Astrocyte (in vitro differentiated cells and primary cell): ENCODE measurements at regions not wholly inside any gene's neighbourhood (a gene's known extent, or its start where the extent isn't known, plus 50 kb on each side); places are given as distances from the start of the nearest gene placed in this dataset.

Experiments
- DNase-seq: peaks from one replicate; pipeline ENCODE4 v3.0.0-alpha.2; 2010; ENCODE audit warnings: low read depth
- FAIRE-seq: peaks from 2 replicates; lab custom pipeline; 2011; peaks lifted over from hg19 to GRCh38; lab: Jason Lieb, UNC
- H2AFZ ChIP-seq: 2 replicates; pipeline ENCODE4 v1.6.0; 2012; ENCODE audit warnings: low read depth, low read length, inconsistent platforms
- H3K27ac ChIP-seq: 2 replicates; pipeline ENCODE4 v1.5.1; 2011; ENCODE audit warnings: low read depth, low read length, inconsistent platforms
- H3K27me3 ChIP-seq: 2 replicates; pipeline ENCODE4 v1.6.0; 2011; ENCODE audit warnings: low read length, inconsistent platforms; ENCODE audit not compliant: insufficient read depth
- H3K36me3 ChIP-seq: 2 replicates; pipeline ENCODE4 v1.5.1; 2011; ENCODE audit warnings: low read length, inconsistent platforms; ENCODE audit not compliant: insufficient read depth
- H3K4me1 ChIP-seq: 2 replicates; pipeline ENCODE4 v1.5.1; 2011; ENCODE audit warnings: low read length, inconsistent platforms; ENCODE audit not compliant: insufficient read depth
- H3K4me2 ChIP-seq: 2 replicates; pipeline ENCODE4 v1.6.0; 2012; ENCODE audit warnings: low read length, inconsistent platforms
- H3K4me3 ChIP-seq: 2 replicates; pipeline ENCODE4 v1.5.1; 2011; ENCODE audit warnings: low read depth, mild to moderate bottlenecking, low read length, inconsistent platforms; ENCODE audit not compliant: insufficient read depth
- H3K79me2 ChIP-seq: 2 replicates; pipeline ENCODE4 v1.6.0; 2012; ENCODE audit warnings: mild to moderate bottlenecking, low read length, inconsistent platforms; ENCODE audit not compliant: insufficient read depth
- H3K9ac ChIP-seq: 2 replicates; pipeline ENCODE4 v1.6.0; 2012; ENCODE audit warnings: mild to moderate bottlenecking, low read length, inconsistent platforms
- H3K9me3 ChIP-seq: 2 replicates; pipeline ENCODE4 v1.5.1; 2012; ENCODE audit warnings: low read depth, mild to moderate bottlenecking, low read length, inconsistent platforms; ENCODE audit not compliant: insufficient read depth
- H4K20me1 ChIP-seq: 2 replicates; pipeline ENCODE4 v1.6.0; 2012; ENCODE audit warnings: low read length, inconsistent platforms; ENCODE audit not compliant: insufficient read depth
- H3K27ac Mint-ChIP-seq: one replicate; pipeline ENCODE4 v1.8.0; 2021; ENCODE audit warnings: mild to moderate bottlenecking, mixed read lengths; ENCODE audit not compliant: unreplicated experiment
- H3K27me3 Mint-ChIP-seq: one replicate; pipeline ENCODE4 v1.8.0; 2021; ENCODE audit warnings: low read depth, mixed read lengths; ENCODE audit not compliant: unreplicated experiment
- H3K36me3 Mint-ChIP-seq: one replicate; pipeline ENCODE4 v1.8.0; 2021; ENCODE audit warnings: low read depth, mixed read lengths; ENCODE audit not compliant: unreplicated experiment
- H3K4me1 Mint-ChIP-seq: one replicate; pipeline ENCODE4 v1.8.0; 2021; ENCODE audit warnings: low read depth, mixed read lengths; ENCODE audit not compliant: unreplicated experiment
- H3K4me3 Mint-ChIP-seq: one replicate; pipeline ENCODE4 v1.8.0; 2021; ENCODE audit warnings: mild to moderate bottlenecking, moderate library complexity, mixed read lengths; ENCODE audit not compliant: unreplicated experiment
- H3K9me3 Mint-ChIP-seq: one replicate; pipeline ENCODE4 v1.8.0; 2021; ENCODE audit warnings: mild to moderate bottlenecking, mixed read lengths; ENCODE audit not compliant: unreplicated experiment
- CTCF ChIP-seq: IDR thresholded peaks from 2 replicates; pipeline ENCODE4 v1.5.1; 2011; ENCODE audit warnings: low read depth, mild to moderate bottlenecking, inconsistent platforms, low read length, moderate library complexity; ENCODE audit not compliant: insufficient read depth
- EZH2 ChIP-seq: IDR thresholded peaks from 2 replicates; pipeline ENCODE4 v1.6.1; 2012; ENCODE audit warnings: mild to moderate bottlenecking, low read length, inconsistent platforms; ENCODE audit not compliant: insufficient read depth

GRCh38 chr18:73514449-73514848 is 633.2 kb downstream of the FBXO15 start:
- DNase-seq (no peak), FAIRE-seq (no peak)
- H3K27me3 ChIP-seq = no peaks in the 10 kb centered on the region
- no peaks in the 10 kb centered on the region for H4K20me1 ChIP-seq
- no peak overlapping the region for H2AFZ ChIP-seq
- no peak overlapping the region for H3K9ac ChIP-seq
- Mint-ChIP-seq H3K4me1 (no peaks in the 10 kb centered on the region), H3K27me3 (no peaks in the 10 kb centered on the region), H3K4me3 (no peak overlapping the region), H3K36me3 (no peaks in the 10 kb centered on the region), H3K9me3 (no peaks in the 10 kb centered on the region), H3K27ac (no peak overlapping the region)
- H3K79me2 ChIP-seq = no peaks in the 10 kb centered on the region
- no peak overlapping the region for H3K4me3 ChIP-seq
- no peaks in the 10 kb centered on the region for H3K9me3 ChIP-seq
- no peak for TF ChIP-seq CTCF
- TF ChIP-seq EZH2 = no peak
- H3K27ac ChIP-seq = no peak overlapping the region
- H3K4me2 ChIP-seq = no peak overlapping the region
- H3K36me3 ChIP-seq = no peaks in the 10 kb centered on the region
- no peaks in the 10 kb centered on the region for H3K4me1 ChIP-seq

DNA sequence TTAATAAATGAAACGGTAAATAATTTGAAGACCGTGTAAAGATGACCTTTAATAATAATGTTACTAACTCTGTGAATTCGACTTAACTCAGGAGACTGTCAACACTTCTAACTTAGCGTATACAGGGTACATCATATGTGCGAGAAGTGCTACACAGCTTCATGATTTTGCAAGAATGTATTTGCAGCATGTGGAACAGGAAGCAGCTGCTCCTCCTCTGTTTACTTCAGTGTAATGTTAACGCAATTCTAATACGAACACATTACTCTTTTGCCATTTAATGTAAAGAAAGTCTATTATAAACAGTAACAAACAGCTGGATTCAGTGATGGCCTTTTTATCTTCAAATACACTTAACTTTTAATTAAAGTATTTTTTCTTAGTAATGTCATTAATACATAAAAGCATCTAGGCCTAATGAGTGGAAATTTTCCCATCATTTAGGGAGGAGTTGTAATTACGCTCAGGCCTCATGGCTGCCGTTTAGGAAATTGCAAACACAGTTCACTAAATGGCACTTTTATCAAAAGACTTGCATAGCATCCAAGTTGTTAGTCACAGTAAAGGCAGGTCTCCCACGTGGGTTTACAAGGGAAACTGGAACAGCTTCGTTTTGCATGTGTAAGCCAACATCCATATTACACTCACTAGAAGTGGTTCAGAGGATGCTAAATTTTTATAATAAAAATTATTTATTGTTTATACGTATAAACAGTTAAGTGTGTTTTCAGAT is 635.7 kb downstream of the FBXO15 start:
- H3K9ac ChIP-seq = no peak overlapping the region
- no peaks in the 10 kb centered on the region for H3K9me3 ChIP-seq
- no peak overlapping the region for H2AFZ ChIP-seq
- Mint-ChIP-seq H3K27me3 (no peaks in the 10 kb centered on the region), H3K36me3 (no peaks in the 10 kb centered on the region), H3K9me3 (no peaks in the 10 kb centered on the region), H3K4me3 (no peak overlapping the region), H3K27ac (no peak overlapping the region), H3K4me1 (no peaks in the 10 kb centered on the region)
- peak; percentile 26 for FAIRE-seq
- no peak overlapping the region for H3K4me2 ChIP-seq
- no peaks in the 10 kb centered on the region for H3K79me2 ChIP-seq
- H3K27me3 ChIP-seq = no peaks in the 10 kb centered on the region
- no peaks in the 10 kb centered on the region for H3K36me3 ChIP-seq
- H4K20me1 ChIP-seq = no peaks in the 10 kb centered on the region
- H3K27ac ChIP-seq = no peak overlapping the region
- no peak overlapping the region for H3K4me3 ChIP-seq
- TF ChIP-seq EZH2 (no peak), CTCF (no peak)
- peaks cover 4% of the 10 kb centered on the region for H3K4me1 ChIP-seq
- peak; percentile 54 for DNase-seq

- no peaks in the 10 kb centered on the region for H3K27me3 Mint-ChIP-seq
- Histone ChIP-seq H3K9me3 (no peaks in the 10 kb centered on the region), H3K36me3 (no peaks in the 10 kb centered on the region), H3K4me1 (peaks cover 4% of the 10 kb centered on the region), H2AFZ (peak overlapping the region; percentile 31), H3K4me2 (peak overlapping the region; percentile 64), H3K27me3 (no peaks in the 10 kb centered on the region), H3K27ac (peak overlapping the region; percentile 68), H3K4me3 (no peak overlapping the region), H3K9ac (peak overlapping the region; percentile 58), H4K20me1 (no peaks in the 10 kb centered on the region), H3K79me2 (no peaks in the 10 kb centered on the region)
- H3K4me3 Mint-ChIP-seq = no peak overlapping the region
- FAIRE-seq (peak; percentile 37), DNase-seq (peak; percentile 54)
- no peak overlapping the region for H3K27ac Mint-ChIP-seq
- TF ChIP-seq EZH2 (no peak), CTCF (no peak)
- H3K36me3 Mint-ChIP-seq = no peaks in the 10 kb centered on the region
- H3K4me1 Mint-ChIP-seq = no peaks in the 10 kb centered on the region
- H3K9me3 Mint-ChIP-seq = no peaks in the 10 kb centered on the region
Observed at GRCh38 chr18:73509460-73509859, 638.2 kb downstream of the FBXO15 start.
